Liver (tissue), 3 donors: ENCODE measurements at regions not wholly inside any gene's neighbourhood (a gene's known extent, or its start where the extent isn't known, plus 50 kb on each side); places are given as distances from the start of the nearest gene placed in this dataset.
"Not testable (repeated sequence)": the region's sequence is repeated elsewhere in the genome, so short reads cannot be mapped to it uniquely, and the experiment has no call there.

Experiments
- CTCF ChIP-seq: fragments of 150-350 bp; IDR thresholded peaks from 2 replicates; pipeline ENCODE4 v1.5.1; 2017; ENCODE audit warnings: improper control_type of control experiment, low read depth, low read length; ENCODE audit not compliant: missing input control
- EGR1 ChIP-seq, 2 donors: IDR thresholded peaks; 2 replicates each; pipeline ENCODE4 v1.6.1; 2016 to 2018; ENCODE audit warnings: antibody characterized with exemption in 2 of 2, low read depth in 2 of 2
- JUND ChIP-seq, 2 donors: IDR thresholded peaks; 2 replicates each; pipeline ENCODE4 v1.6.1; 2016; ENCODE audit warnings: antibody characterized with exemption in 2 of 2
- MAX ChIP-seq: IDR thresholded peaks from 2 replicates; pipeline ENCODE4 v1.6.1; 2016; ENCODE audit warnings: antibody characterized with exemption
- RAD21 ChIP-seq, 2 donors: IDR thresholded peaks; 2 replicates each; pipeline ENCODE4 v1.6.1; 2016; ENCODE audit warnings: antibody characterized with exemption in 2 of 2, mild to moderate bottlenecking in 2 of 2
- REST ChIP-seq: IDR thresholded peaks from 2 replicates; pipeline ENCODE4 v1.6.1; 2016; ENCODE audit warnings: antibody characterized with exemption, mild to moderate bottlenecking
- SP1 ChIP-seq: IDR thresholded peaks from 2 replicates; pipeline ENCODE4 v1.6.1; 2018; ENCODE audit warnings: antibody characterized with exemption, mild to moderate bottlenecking
- TAF1 ChIP-seq: conservative IDR thresholded peaks from 2 replicates; pipeline ENCODE4 v1.6.1; 2016; ENCODE audit warnings: antibody characterized with exemption, mild to moderate bottlenecking
- YY1 ChIP-seq: IDR thresholded peaks from 2 replicates; pipeline ENCODE4 v1.6.1; 2016; ENCODE audit warnings: antibody characterized with exemption, mild to moderate bottlenecking
- ZBTB33 ChIP-seq: IDR thresholded peaks from 2 replicates; pipeline ENCODE4 v1.6.1; 2016; ENCODE audit warnings: antibody characterized with exemption
- donor health status: healthy.
- donor health status: healthy.

GRCh38 chr7:28333548-28333947 lies 78.8 kb upstream of the CREB5 start:
- not testable (repeated sequence) for TF ChIP-seq MAX; ZBTB33; CTCF; YY1; EGR1 (IDR thresholded peaks at IDR 0.05; ENCODE audit: low read depth in 2 of 2); REST; SP1; RAD21 (IDR thresholded peaks at IDR 0.05); JUND (IDR thresholded peaks at IDR 0.05); TAF1
